Cardiac fibroblast (primary cell): ENCODE measurements at regions not wholly inside any gene's neighbourhood (a gene's known extent, or its start where the extent isn't known, plus 50 kb on each side); places are given as distances from the start of the nearest gene placed in this dataset.
"Not testable (repeated sequence)": the region's sequence is repeated elsewhere in the genome, so short reads cannot be mapped to it uniquely, and the experiment has no call there.

Experiments
- DNase-seq, 2 donors: peaks; one replicate each; pipeline versions ENCODE4 v3.0.0 to v3.0.0-alpha.2; 2010; ENCODE audit warnings: low read depth in 2 of 2
- H3K4me3 ChIP-seq, 2 donors: replicated peaks in 1 of 2; 1 replicate in 1 of 2; 2 replicates in 1 of 2; pipeline ENCODE4 v1.5.1; 2011; ENCODE audit warnings: low read depth in 2 of 2, low read length in 2 of 2, mild to moderate bottlenecking in 2 of 2, moderate library complexity in 1 of 2
- CTCF ChIP-seq: IDR thresholded peaks from one replicate; pipeline ENCODE4 v1.5.1; 2011; ENCODE audit warnings: low read depth, mild to moderate bottlenecking, low read length, inconsistent platforms

- H3K4me3 ChIP-seq = no peak overlapping the region
- TF ChIP-seq CTCF = no peak
Observed at GRCh38 chr2:16091576-16092282, 151.4 kb downstream of the MYCN start.

GRCh38 chr2:16090650-16091575 is 150.6 kb downstream of the MYCN start:
- H3K4me3 ChIP-seq = no peak overlapping the region
- no peak for DNase-seq
- TF ChIP-seq CTCF = no peak

More at GRCh38 chr2:16091576-16092282, 151.4 kb downstream of the MYCN start:
- no peak for DNase-seq

GRCh38 chr2:16089491-16089890 is 149.1 kb downstream of the MYCN start:
- not testable (repeated sequence) for H3K4me3 ChIP-seq, DNase-seq

GRCh38 chr2:16088802-16089112 is 148.4 kb downstream of the MYCN start:
- H3K4me3 ChIP-seq = no peak overlapping the region
- TF ChIP-seq CTCF = no peak
- no peak for DNase-seq

- no peak for TF ChIP-seq CTCF
- H3K4me3 ChIP-seq = no peak overlapping the region
- DNase-seq = no peak
Observed at GRCh38 chr2:16088035-16088801, 147.9 kb downstream of the MYCN start.

- not testable (repeated sequence) for DNase-seq, H3K4me3 ChIP-seq
Observed at GRCh38 chr2:16086136-16086535, 145.8 kb downstream of the MYCN start.

GRCh38 chr2:16085073-16085472 is 144.7 kb downstream of the MYCN start:
- DNase-seq = no peak
- H3K4me3 ChIP-seq = no peak overlapping the region
- TF ChIP-seq CTCF = no peak
